OCI-LY3 (cell line): ENCODE measurements at regions not wholly inside any gene's neighbourhood (a gene's known extent, or its start where the extent isn't known, plus 50 kb on each side); places are given as distances from the start of the nearest gene placed in this dataset.

Experiments
- H2AFZ ChIP-seq: fragments of 200-600, 300-600 bp; shearing (Covaris generic); 2 replicates; pipeline ENCODE4 v1.6.0; 2014; ENCODE audit warnings: antibody characterized with exemption, low read depth, low read length
- H3K27ac ChIP-seq: fragments of 200-600, 300-600 bp; sonication (generic); 2 replicates; pipeline ENCODE4 v1.5.1; 2014; ENCODE audit warnings: mild to moderate bottlenecking, low read length, moderate library complexity, mixed read lengths
- H3K27me3 ChIP-seq: fragments of 200-600, 300-600 bp; sonication (generic); 2 replicates; pipeline ENCODE4 v1.6.1; 2014; ENCODE audit warnings: low read depth, low read length, mixed read lengths
- H3K36me3 ChIP-seq: fragments of 200-600, 300-600 bp; sonication (generic); replicated peaks from 2 replicates; pipeline ENCODE3; 2014; ENCODE audit warnings: low read depth, low read length, mixed read lengths
- H3K4me1 ChIP-seq: fragments of 300-600, 200-600 bp; sonication (generic); 2 replicates; pipeline ENCODE4 v1.6.1; 2014; ENCODE audit warnings: low read length, mixed read lengths
- H3K4me2 ChIP-seq: fragments of 200-600, 300-600 bp; sonication (generic); 2 replicates; pipeline ENCODE4 v1.6.1; 2014; ENCODE audit warnings: low read length, mixed read lengths
- H3K4me3 ChIP-seq: fragments of 300-600, 200-600 bp; sonication (generic); 2 replicates; pipeline ENCODE4 v1.5.1; 2014; ENCODE audit warnings: antibody characterized with exemption, mild to moderate bottlenecking, low read length, moderate library complexity
- H3K79me2 ChIP-seq: fragments of 300-600, 200-600 bp; shearing (Covaris generic); 2 replicates; pipeline ENCODE4 v1.6.1; 2014; ENCODE audit warnings: mild to moderate bottlenecking, low read length, mixed read lengths
- H3K9ac ChIP-seq: fragments of 300-600, 200-600 bp; shearing (Covaris generic); 2 replicates; pipeline ENCODE4 v1.6.0; 2014; ENCODE audit warnings: mild to moderate bottlenecking, low read length, moderate library complexity
- H3K9me3 ChIP-seq: fragments of 200-600, 300-600 bp; shearing (Covaris generic); 2 replicates; pipeline ENCODE4 v1.6.1; 2014; ENCODE audit warnings: low read length, mixed read lengths; ENCODE audit not compliant: insufficient read depth
- H4K20me1 ChIP-seq: fragments of 200-600, 300-600 bp; sonication (generic); 2 replicates; pipeline ENCODE4 v1.6.1; 2016; ENCODE audit warnings: low read length, mixed read lengths; ENCODE audit not compliant: insufficient read depth
- EZH2phosphoT487 ChIP-seq: fragments of 200-600 bp; shearing (Covaris generic); IDR thresholded peaks from 2 replicates; pipeline ENCODE4 v1.6.1; 2018; ENCODE audit warnings: antibody characterized with exemption, mixed run types, low read depth
- TF ChIP-seq, protein P1 (sequence below): fragments of 200-600, 300-600 bp; sonication (generic); IDR thresholded peaks from 2 replicates; pipeline ENCODE4 v1.5.1; 2014; ENCODE audit warnings: antibody characterized with exemption, low read length, low read depth

DNA sequence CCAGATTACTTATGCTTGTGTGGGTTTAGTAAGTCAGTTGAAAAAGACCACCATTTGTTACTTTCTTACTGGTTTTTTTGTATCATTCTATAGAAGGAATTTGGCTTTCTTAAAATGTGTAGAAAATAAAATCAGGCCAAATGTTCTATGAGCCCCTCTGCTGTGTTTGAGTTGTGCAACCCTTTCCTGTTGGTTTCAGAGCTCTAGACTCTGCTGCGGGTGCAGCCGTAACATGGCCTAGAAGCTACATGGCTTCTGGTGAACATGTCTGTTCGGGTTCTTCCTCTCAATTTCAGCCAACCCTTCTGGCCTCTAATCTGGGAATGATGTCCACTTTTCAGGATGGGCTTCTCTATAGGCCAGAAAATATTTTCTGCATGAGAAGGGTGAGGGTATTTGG lies 56.6 kb upstream of the RAB18 start:
- Histone ChIP-seq H3K4me2 (no peak overlapping the region), H3K4me1 (peaks cover 2% of the 10 kb centered on the region; the same call in 1 of the 2 replicates), H3K27ac (no peak overlapping the region), H3K36me3 (no peaks in the 10 kb centered on the region), H3K9me3 (no peaks in the 10 kb centered on the region), H3K9ac (no peak overlapping the region), H3K27me3 (no peaks in the 10 kb centered on the region), H3K79me2 (no peaks in the 10 kb centered on the region), H3K4me3 (no peak overlapping the region), H4K20me1 (no peaks in the 10 kb centered on the region), H2AFZ (no peak overlapping the region)
- TF ChIP-seq, protein P1, sequence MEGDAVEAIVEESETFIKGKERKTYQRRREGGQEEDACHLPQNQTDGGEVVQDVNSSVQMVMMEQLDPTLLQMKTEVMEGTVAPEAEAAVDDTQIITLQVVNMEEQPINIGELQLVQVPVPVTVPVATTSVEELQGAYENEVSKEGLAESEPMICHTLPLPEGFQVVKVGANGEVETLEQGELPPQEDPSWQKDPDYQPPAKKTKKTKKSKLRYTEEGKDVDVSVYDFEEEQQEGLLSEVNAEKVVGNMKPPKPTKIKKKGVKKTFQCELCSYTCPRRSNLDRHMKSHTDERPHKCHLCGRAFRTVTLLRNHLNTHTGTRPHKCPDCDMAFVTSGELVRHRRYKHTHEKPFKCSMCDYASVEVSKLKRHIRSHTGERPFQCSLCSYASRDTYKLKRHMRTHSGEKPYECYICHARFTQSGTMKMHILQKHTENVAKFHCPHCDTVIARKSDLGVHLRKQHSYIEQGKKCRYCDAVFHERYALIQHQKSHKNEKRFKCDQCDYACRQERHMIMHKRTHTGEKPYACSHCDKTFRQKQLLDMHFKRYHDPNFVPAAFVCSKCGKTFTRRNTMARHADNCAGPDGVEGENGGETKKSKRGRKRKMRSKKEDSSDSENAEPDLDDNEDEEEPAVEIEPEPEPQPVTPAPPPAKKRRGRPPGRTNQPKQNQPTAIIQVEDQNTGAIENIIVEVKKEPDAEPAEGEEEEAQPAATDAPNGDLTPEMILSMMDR = no peak
- no peak for TF ChIP-seq EZH2phosphoT487

DNA sequence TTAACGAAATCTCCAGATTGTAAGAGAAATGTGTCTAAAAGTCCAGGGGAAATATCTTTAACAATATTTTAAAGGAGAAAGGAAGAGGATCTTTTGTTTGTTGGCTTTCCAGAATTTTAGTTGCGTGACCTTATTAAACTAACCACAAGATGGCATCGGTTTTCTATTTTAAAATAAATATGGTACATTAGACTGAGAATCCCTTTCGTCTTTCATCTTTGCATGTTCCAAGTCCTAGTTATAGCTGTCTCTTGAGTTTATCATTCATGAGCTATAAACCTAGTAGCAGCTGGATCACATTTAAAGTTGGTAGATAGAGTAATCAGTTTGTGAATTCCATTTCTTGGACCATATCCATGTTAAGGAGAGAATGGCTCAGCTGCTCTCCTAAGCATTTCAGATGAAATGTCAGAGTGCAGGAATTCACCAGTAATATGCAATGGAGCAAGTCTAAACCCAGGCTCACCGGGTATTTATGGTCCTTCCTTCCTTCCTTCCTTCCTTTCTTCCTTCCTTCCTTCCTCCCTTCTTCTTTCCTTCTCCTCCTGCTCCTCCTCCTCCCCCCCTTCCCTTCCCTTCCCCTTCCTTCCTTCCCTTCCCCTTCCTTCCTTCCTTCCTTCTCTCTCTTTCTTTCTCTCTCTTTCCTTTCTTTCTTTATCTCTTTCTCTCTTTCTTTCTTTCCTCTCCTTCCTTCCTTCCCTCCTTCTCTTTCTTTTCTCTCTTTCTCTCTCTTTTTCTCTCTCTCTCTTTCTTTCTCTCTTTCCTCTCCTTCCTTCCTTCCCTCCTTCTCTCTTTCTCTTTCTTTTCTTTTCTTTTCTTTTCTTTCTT lies 57.8 kb upstream of the RAB18 start:
- H3K36me3 ChIP-seq = no peaks in the 10 kb centered on the region
- no peaks in the 10 kb centered on the region for H4K20me1 ChIP-seq
- H3K4me1 ChIP-seq = peaks cover 2% of the 10 kb centered on the region; the same call in 1 of the 2 replicates
- H3K27ac ChIP-seq = no peak overlapping the region
- H3K9me3 ChIP-seq = no peaks in the 10 kb centered on the region
- peak overlapping the region; percentile 50 for H3K4me3 ChIP-seq
- no peaks in the 10 kb centered on the region for H3K79me2 ChIP-seq
- no peak overlapping the region for H3K9ac ChIP-seq
- peak overlapping the region; percentile 87 for H2AFZ ChIP-seq
- peak overlapping the region; percentile 57 for H3K4me2 ChIP-seq
- TF ChIP-seq EZH2phosphoT487 = no peak
- TF ChIP-seq, protein P1 = peak; percentile 50
- no peaks in the 10 kb centered on the region for H3K27me3 ChIP-seq

DNA sequence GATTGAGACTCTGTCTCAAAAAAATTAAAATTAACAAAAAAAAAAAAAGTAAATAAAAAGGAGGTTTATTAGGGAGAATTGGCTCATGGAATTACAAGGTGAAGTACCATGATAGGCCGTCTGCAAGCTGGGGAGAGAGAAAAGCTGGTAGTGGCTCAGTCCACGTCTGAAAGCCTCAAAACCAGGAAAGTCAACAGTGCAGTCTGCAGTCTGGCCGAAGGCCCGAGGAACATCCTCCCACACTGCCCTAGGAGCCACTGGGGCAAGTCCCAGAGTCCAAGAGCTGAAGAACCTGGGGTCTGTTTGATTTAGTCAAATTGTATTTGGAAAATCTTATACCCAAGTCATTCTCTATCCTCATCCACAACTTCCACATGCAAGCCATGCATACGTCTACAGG lies 59.0 kb upstream of the RAB18 start:
- Histone ChIP-seq H4K20me1 (no peaks in the 10 kb centered on the region), H3K27ac (no peak overlapping the region), H3K79me2 (no peaks in the 10 kb centered on the region), H3K36me3 (no peaks in the 10 kb centered on the region), H3K9ac (no peak overlapping the region), H3K4me3 (no peak overlapping the region), H3K27me3 (no peaks in the 10 kb centered on the region), H3K4me2 (no peak overlapping the region), H2AFZ (no peak overlapping the region), H3K9me3 (no peaks in the 10 kb centered on the region), H3K4me1 (peaks cover 8% of the 10 kb centered on the region; the same call in 1 of the 2 replicates)
- TF ChIP-seq, protein P1 = no peak

DNA sequence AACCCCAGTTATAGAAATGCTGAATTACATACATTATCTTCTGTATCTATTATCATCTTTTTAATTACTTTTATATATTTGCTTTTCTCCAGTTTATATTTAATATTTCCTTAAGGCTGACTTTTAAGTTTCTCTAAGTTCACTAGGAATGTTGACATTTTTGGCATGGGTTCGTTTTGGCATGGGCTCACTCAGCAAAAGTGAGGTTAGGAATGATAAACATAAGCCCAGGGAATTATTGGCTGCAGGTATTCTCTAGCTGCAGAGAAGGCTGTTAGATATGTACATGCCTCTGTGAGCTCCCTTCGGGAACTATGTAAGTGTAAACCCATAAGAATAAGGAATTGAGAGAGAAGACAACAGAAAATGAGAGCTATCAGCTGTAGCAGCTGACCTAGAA lies 63.6 kb upstream of the RAB18 start:
- peak overlapping the region; percentile 9; the same call in 1 of the 2 replicates for H3K4me2 ChIP-seq
- no peaks in the 10 kb centered on the region for H4K20me1 ChIP-seq
- no peaks in the 10 kb centered on the region for H3K9me3 ChIP-seq
- no peak overlapping the region for H3K4me3 ChIP-seq
- no peak overlapping the region for H3K27ac ChIP-seq
- no peak overlapping the region for H2AFZ ChIP-seq
- no peaks in the 10 kb centered on the region for H3K27me3 ChIP-seq
- no peaks in the 10 kb centered on the region for H3K79me2 ChIP-seq
- no peak for TF ChIP-seq EZH2phosphoT487
- TF ChIP-seq, protein P1 = no peak
- H3K36me3 ChIP-seq = no peaks in the 10 kb centered on the region
- H3K9ac ChIP-seq = no peak overlapping the region
- peaks cover 6% of the 10 kb centered on the region; the same call in 1 of the 2 replicates for H3K4me1 ChIP-seq
